Stimulated activated CD8-positive, alpha-beta memory T cell treated with anti-CD3 and anti-CD28 coated beads, Interleukin-7, amount 100 ng/mL, for 1 hour (primary cell): ENCODE measurements at regions not wholly inside any gene's neighbourhood (a gene's known extent, or its start where the extent isn't known, plus 50 kb on each side); places are given as distances from the start of the nearest gene placed in this dataset.

ENCODE experiments used
- DNase-seq, 2 donors: peaks; one replicate each; pipeline ENCODE4 v3.0.0-alpha.2; 2020; ENCODE audit warnings: low read depth in 2 of 2

- no peak for DNase-seq
Measured at GRCh38 chr14:65794674-65795279, 382.2 kb downstream of the FUT8 start.

- no peak for DNase-seq
Measured at GRCh38 chr14:65798216-65798615, 385.7 kb downstream of the FUT8 start.

GRCh38 chr14:65800694-65801093, 388.2 kb downstream of the FUT8 start:
- DNase-seq: no peak

- no peak for DNase-seq
Measured at GRCh38 chr14:65802196-65802595, 389.7 kb downstream of the FUT8 start.

GRCh38 chr14:65803885-65804284, 391.4 kb downstream of the FUT8 start:
- DNase-seq: no peak

GRCh38 chr14:65804439-65805112, 392.0 kb downstream of the FUT8 start:
- no peak for DNase-seq

GRCh38 chr14:65805113-65805473, 392.6 kb downstream of the FUT8 start:
- DNase-seq: no peak

GRCh38 chr14:65808390-65808789, 395.9 kb downstream of the FUT8 start:
- no peak for DNase-seq

GRCh38 chr14:65810322-65810721, 397.8 kb downstream of the FUT8 start:
- no peak for DNase-seq

- DNase-seq: no peak
Measured at GRCh38 chr14:65813760-65814384, 401.3 kb downstream of the FUT8 start.

- no peak for DNase-seq
Measured at GRCh38 chr14:65815127-65815526, 402.6 kb downstream of the FUT8 start.

- no peak for DNase-seq
Measured at GRCh38 chr14:65817011-65817410, 404.5 kb downstream of the FUT8 start.

- no peak for DNase-seq
Measured at GRCh38 chr14:65819569-65819968, 407.0 kb downstream of the FUT8 start.

GRCh38 chr14:65821224-65821753, 408.8 kb downstream of the FUT8 start:
- DNase-seq: no peak

- peak; percentile 22 to 23 for DNase-seq
Measured at GRCh38 chr14:65824285-65824977, 411.9 kb downstream of the FUT8 start.

- DNase-seq: no peak
Measured at GRCh38 chr14:65824978-65825299, 412.4 kb downstream of the FUT8 start.

GRCh38 chr14:65826946-65827345, 414.4 kb downstream of the FUT8 start:
- DNase-seq: no peak

GRCh38 chr14:65827520-65827919, 415.0 kb downstream of the FUT8 start:
- no peak for DNase-seq

- no peak for DNase-seq
Measured at GRCh38 chr14:65828396-65828795, 415.9 kb downstream of the FUT8 start.

- DNase-seq: no peak
Measured at GRCh38 chr14:65832431-65833266, 420.1 kb downstream of the FUT8 start.

- DNase-seq: no peak
Measured at GRCh38 chr14:65833267-65833880, 420.8 kb downstream of the FUT8 start.
